ENCODE measurements at regions not wholly inside any gene's neighbourhood (a gene's known extent, or its start where the extent isn't known, plus 50 kb on each side); places are given as distances from the start of the nearest gene placed in this dataset.

DNA sequence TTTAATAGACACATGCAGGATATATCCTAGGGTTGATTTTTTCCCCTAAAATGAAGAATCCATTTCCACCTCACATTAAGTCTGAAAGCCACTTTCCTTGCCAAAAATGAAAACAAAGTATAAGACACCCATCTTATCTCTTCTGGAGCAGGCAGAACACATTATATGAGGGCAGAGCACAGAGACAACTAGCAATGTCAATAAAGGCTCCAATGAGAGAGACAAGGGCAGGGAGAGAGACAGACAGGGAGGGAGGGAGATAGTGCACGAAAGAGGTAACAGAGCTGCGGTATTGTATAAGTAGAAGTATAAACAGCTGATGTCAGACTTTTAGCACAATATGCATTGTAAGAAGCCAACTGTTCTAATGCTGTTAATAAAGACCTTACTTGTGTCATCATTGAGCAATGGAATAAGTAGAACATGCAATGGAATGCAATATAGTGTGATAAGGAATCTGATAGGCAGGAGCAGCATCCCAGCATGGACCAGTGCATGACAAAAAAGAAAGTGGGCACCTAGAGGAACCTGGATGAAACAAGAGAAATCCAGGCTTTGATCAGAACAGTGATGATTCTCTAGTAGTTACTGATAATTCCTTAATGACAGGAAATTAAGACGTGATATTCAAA is 150.6 kb upstream of the TCF4 start:
- DNase-seq (no peak), ATAC-seq (no peak)
- Histone ChIP-seq H3K9me3 (no peaks in the 10 kb centered on the region), H3K36me3 (no peaks in the 10 kb centered on the region), H3K27me3 (no peaks in the 10 kb centered on the region), H3K4me1 (no peaks in the 10 kb centered on the region), H3K27ac (no peak overlapping the region), H3K4me3 (no peak overlapping the region)
- intact Hi-C loops (cut with DNase I) = no loop called here
- TF ChIP-seq, protein P1, sequence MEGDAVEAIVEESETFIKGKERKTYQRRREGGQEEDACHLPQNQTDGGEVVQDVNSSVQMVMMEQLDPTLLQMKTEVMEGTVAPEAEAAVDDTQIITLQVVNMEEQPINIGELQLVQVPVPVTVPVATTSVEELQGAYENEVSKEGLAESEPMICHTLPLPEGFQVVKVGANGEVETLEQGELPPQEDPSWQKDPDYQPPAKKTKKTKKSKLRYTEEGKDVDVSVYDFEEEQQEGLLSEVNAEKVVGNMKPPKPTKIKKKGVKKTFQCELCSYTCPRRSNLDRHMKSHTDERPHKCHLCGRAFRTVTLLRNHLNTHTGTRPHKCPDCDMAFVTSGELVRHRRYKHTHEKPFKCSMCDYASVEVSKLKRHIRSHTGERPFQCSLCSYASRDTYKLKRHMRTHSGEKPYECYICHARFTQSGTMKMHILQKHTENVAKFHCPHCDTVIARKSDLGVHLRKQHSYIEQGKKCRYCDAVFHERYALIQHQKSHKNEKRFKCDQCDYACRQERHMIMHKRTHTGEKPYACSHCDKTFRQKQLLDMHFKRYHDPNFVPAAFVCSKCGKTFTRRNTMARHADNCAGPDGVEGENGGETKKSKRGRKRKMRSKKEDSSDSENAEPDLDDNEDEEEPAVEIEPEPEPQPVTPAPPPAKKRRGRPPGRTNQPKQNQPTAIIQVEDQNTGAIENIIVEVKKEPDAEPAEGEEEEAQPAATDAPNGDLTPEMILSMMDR (IDR thresholded peaks at IDR 0.05) = no peak

DNA sequence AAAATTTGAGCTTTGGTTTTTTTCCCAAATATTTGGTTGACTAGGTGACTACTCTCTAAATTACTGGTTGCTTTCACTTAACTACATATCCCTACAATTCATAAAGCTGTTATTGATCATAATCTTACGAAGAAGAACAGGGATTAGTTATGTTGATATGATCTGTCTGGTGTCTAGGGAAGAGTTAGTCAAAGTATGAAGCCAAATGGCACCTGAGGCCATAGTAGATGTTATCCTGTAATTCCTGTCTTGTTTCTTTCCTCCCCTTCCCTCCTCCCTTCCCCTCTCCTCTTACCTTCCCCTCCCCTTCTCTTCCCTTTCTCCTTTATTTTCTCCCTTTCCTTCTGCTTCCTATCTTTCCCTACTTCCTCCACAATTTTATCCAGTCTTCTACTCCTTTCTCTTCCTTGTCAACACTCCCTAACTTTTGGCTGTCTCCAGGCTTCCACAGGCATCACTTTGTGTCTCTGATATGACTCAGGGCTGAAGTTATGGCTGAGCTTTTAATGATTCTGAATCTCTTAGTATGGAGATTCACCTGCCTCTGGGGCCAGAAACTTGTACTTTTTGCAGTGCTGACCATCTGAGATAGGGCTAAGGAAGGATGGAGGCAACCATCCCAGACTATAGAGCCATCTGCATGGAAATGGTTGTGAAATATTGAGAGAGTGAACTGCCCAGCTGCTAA is 149.9 kb upstream of the TCF4 start:
- H3K36me3 ChIP-seq = no peaks in the 10 kb centered on the region
- H3K27ac ChIP-seq = no peak overlapping the region
- DNase-seq (no peak), ATAC-seq (no peak)
- H3K9me3 ChIP-seq = no peaks in the 10 kb centered on the region
- no peak overlapping the region for H3K4me3 ChIP-seq
- no peaks in the 10 kb centered on the region for H3K4me1 ChIP-seq
- TF ChIP-seq, protein P1 (IDR thresholded peaks at IDR 0.05) = no peak
- no peaks in the 10 kb centered on the region for H3K27me3 ChIP-seq
- intact Hi-C loops (cut with DNase I) = no loop called here

DNA sequence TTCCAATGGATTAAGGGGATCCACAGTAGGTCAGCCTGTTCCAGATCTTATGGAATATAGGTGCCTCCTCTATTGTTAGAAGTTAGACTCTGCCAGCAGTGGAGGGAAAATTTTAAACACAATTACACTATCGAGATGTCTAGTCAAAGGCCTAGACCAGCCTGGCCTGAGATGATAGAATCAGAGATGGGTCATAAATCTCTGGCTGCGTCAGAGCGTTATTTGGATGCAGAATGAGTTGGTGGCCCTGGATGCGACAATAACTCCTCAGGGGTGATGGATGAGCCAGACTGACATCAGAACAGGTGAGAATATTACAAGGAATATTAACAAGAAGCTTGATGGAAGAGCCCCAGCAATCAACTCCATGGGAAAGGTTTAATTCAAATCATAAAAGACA is 149.3 kb upstream of the TCF4 start:
- H3K36me3 ChIP-seq = no peaks in the 10 kb centered on the region
- TF ChIP-seq, protein P1 (IDR thresholded peaks at IDR 0.05) = no peak

DNA sequence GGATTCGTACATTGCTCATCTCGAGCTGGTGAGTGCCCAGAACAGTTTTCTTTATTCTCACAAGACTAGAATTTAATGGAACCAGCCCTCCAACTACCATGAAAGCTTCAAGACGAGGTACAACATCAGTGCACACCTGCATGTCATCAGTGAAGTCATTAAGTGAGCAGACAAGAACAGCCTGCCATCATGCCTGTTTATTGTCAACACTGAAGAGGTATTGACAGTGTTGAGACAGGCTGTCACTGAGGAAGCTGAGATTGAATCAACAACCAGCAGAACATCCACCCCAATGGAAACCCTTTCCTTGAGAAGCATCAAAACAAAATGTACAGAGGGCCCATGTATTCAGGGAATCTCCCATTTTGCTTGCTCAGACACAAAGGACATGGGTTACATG is 148.0 kb upstream of the TCF4 start:
- intact Hi-C loops (cut with DNase I) = no loop called here
- no peak for ATAC-seq
- no peak for DNase-seq
- TF ChIP-seq, protein P1 (IDR thresholded peaks at IDR 0.05) = no peak
- Histone ChIP-seq H3K27me3 (no peaks in the 10 kb centered on the region), H3K4me1 (no peaks in the 10 kb centered on the region), H3K9me3 (no peaks in the 10 kb centered on the region), H3K4me3 (no peak overlapping the region), H3K36me3 (no peaks in the 10 kb centered on the region), H3K27ac (no peak overlapping the region)

More for the DNA sequence above, 149.3 kb upstream of the TCF4 start:
- ATAC-seq = no peak
- intact Hi-C loops (cut with DNase I) = no loop called here
- DNase-seq = no peak
- Histone ChIP-seq H3K4me3 (no peak overlapping the region), H3K27ac (no peak overlapping the region), H3K4me1 (no peaks in the 10 kb centered on the region), H3K9me3 (no peaks in the 10 kb centered on the region), H3K27me3 (no peaks in the 10 kb centered on the region)

DNA sequence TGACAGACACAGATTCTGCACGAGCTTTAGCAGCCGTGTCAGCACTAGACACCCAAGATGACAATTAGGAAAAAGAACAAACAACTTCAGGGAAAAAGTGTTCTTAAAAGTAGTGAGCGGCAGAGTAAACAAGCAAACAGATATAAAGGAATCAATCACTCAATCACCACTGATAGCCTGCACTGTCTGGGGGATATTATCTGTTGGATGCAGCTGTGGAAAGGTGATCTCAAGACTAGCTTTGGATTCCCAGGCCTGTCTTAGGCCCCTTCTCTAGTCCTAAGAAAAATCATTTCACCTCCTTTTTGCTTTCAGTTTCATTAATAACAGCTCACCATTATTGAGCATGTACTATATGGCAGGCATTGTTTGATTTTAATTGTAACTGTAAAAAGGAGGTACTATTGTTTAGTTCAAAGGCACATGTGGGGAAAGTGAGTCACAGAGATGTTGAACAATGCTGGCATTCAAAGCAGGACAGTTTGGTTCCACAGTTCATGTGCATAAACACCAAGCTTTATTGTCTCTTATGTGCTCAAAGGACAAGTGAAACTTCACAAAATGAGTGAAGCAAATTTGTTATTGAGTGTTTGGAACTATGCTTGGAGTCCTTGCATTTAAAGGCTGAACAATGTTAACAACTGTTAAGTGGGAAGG is 147.3 kb upstream of the TCF4 start:
- TF ChIP-seq, protein P1 (IDR thresholded peaks at IDR 0.05) = no peak
- no peaks in the 10 kb centered on the region for H3K36me3 ChIP-seq
- H3K4me3 ChIP-seq = no peak overlapping the region
- intact Hi-C loops (cut with DNase I) = no loop called here
- no peaks in the 10 kb centered on the region for H3K9me3 ChIP-seq
- DNase-seq = no peak
- no peaks in the 10 kb centered on the region for H3K27me3 ChIP-seq
- no peak overlapping the region for H3K27ac ChIP-seq
- no peaks in the 10 kb centered on the region for H3K4me1 ChIP-seq
- ATAC-seq = no peak
